DMS114 treated with DMSO at 0.1 percent for 48 hours (cell line): ENCODE measurements at regions not wholly inside any gene's neighbourhood (a gene's known extent, or its start where the extent isn't known, plus 50 kb on each side); places are given as distances from the start of the nearest gene placed in this dataset.

ENCODE experiments used
- DNase-seq: peaks from one replicate; lab custom pipeline; 2025; ENCODE audit not compliant: unreplicated experiment; lab: John Stamatoyannopoulos, UW

GRCh38 chr10:113320211-113320610, 232.6 kb upstream of the HABP2 start:
- DNase-seq = no peak

- DNase-seq = no peak
Observed at GRCh38 chr10:113320987-113321386, 231.9 kb upstream of the HABP2 start.

- no peak for DNase-seq
Observed at GRCh38 chr10:113322843-113323242, 230.0 kb upstream of the HABP2 start.

GRCh38 chr10:113323985-113324384, 228.9 kb upstream of the HABP2 start:
- DNase-seq = no peak

- DNase-seq = no peak
Observed at GRCh38 chr10:113326160-113327111, 226.4 kb upstream of the HABP2 start.

GRCh38 chr10:113329121-113329596, 223.7 kb upstream of the HABP2 start:
- no peak for DNase-seq

GRCh38 chr10:113331961-113332360, 220.9 kb upstream of the HABP2 start:
- no peak for DNase-seq

GRCh38 chr10:113333313-113333712, 219.5 kb upstream of the HABP2 start:
- DNase-seq = no peak

- DNase-seq = no peak
Observed at GRCh38 chr10:113335592-113335991, 217.3 kb upstream of the HABP2 start.

- no peak for DNase-seq
Observed at GRCh38 chr10:113336549-113337130, 216.2 kb upstream of the HABP2 start.

GRCh38 chr10:113337142-113337541, 215.7 kb upstream of the HABP2 start:
- no peak for DNase-seq

- DNase-seq = no peak
Observed at GRCh38 chr10:113339121-113339520, 213.7 kb upstream of the HABP2 start.

GRCh38 chr10:113340282-113340681, 212.6 kb upstream of the HABP2 start:
- DNase-seq = no peak

- DNase-seq = no peak
Observed at GRCh38 chr10:113341138-113341537, 211.7 kb upstream of the HABP2 start.

GRCh38 chr10:113345826-113346624, 206.8 kb upstream of the HABP2 start:
- DNase-seq = no peak

- no peak for DNase-seq
Observed at GRCh38 chr10:113347508-113347907, 205.3 kb upstream of the HABP2 start.

GRCh38 chr10:113348694-113349093, 204.2 kb upstream of the HABP2 start:
- DNase-seq = no peak

- no peak for DNase-seq
Observed at GRCh38 chr10:113350311-113351040, 202.4 kb upstream of the HABP2 start.

- DNase-seq = no peak
Observed at GRCh38 chr10:113354711-113355110, 198.1 kb upstream of the HABP2 start.

- DNase-seq = no peak
Observed at GRCh38 chr10:113356794-113357680, 195.8 kb upstream of the HABP2 start.
